DND-41 (cell line): ENCODE measurements at regions not wholly inside any gene's neighbourhood (a gene's known extent, or its start where the extent isn't known, plus 50 kb on each side); places are given as distances from the start of the nearest gene placed in this dataset.
"Not testable (repeated sequence)": the region's sequence is repeated elsewhere in the genome, so short reads cannot be mapped to it uniquely, and the experiment has no call there.

ENCODE experiments used
- ATAC-seq: fragments of 200-7000 bp; cut with Tn5 transposase; 3 replicates; pipeline ENCODE4 v1.9.1; 2021; ENCODE audit warnings: low read depth; ENCODE audit not compliant: insufficient read depth
- DNase-seq: peaks from one replicate; pipeline ENCODE4 v3.0.0-alpha.2; 2020
- H2AFZ ChIP-seq: 2 replicates; pipeline ENCODE4 v1.6.0; 2012; ENCODE audit warnings: low read depth, low read length
- H3K27ac ChIP-seq: 2 replicates; pipeline ENCODE4 v1.5.1; 2012; ENCODE audit warnings: low read length, inconsistent platforms
- H3K27me3 ChIP-seq: fragments of 200-600 bp; sonication (generic); 2 replicates; pipeline ENCODE4 v1.6.0; 2012; ENCODE audit warnings: low read length, mild to moderate bottlenecking, inconsistent platforms; ENCODE audit not compliant: insufficient read depth, poor library complexity
- H3K36me3 ChIP-seq: 2 replicates; pipeline ENCODE4 v1.5.1; 2012; ENCODE audit warnings: low read length, inconsistent platforms; ENCODE audit not compliant: insufficient read depth
- H3K4me1 ChIP-seq: 2 replicates; pipeline ENCODE4 v1.5.1; 2012; ENCODE audit warnings: mild to moderate bottlenecking, low read length; ENCODE audit not compliant: insufficient read depth
- H3K4me2 ChIP-seq: 2 replicates; pipeline ENCODE4 v1.6.0; 2012; ENCODE audit warnings: mild to moderate bottlenecking, moderate library complexity, low read length, inconsistent platforms; ENCODE audit not compliant: insufficient read depth
- H3K4me3 ChIP-seq, 2 experiments: fragments of 200-600 bp in 1 of 2; shearing (Covaris generic) in 1 of 2; 2 replicates each; pipeline ENCODE4 v1.5.1; 2012 to 2016; ENCODE audit warnings: inconsistent platforms in 2 of 2, low read length in 2 of 2, mild to moderate bottlenecking in 2 of 2, low read depth in 1 of 2, moderate library complexity in 1 of 2
- H3K79me2 ChIP-seq: 2 replicates; pipeline ENCODE4 v1.6.0; 2012; ENCODE audit warnings: low read length, inconsistent platforms; ENCODE audit not compliant: insufficient read depth
- H3K9ac ChIP-seq: 2 replicates; pipeline ENCODE4 v1.6.0; 2012; ENCODE audit warnings: low read depth, mild to moderate bottlenecking, inconsistent platforms, low read length, moderate library complexity
- H3K9me3 ChIP-seq: 2 replicates; pipeline ENCODE4 v1.5.1; 2012; ENCODE audit warnings: low read length, moderate library complexity, mild to moderate bottlenecking, inconsistent platforms; ENCODE audit not compliant: insufficient read depth, severe bottlenecking
- H4K20me1 ChIP-seq: 2 replicates; pipeline ENCODE4 v1.6.0; 2012; ENCODE audit warnings: low read length; ENCODE audit not compliant: insufficient read depth
- CTCF ChIP-seq: IDR thresholded peaks from 2 replicates; pipeline ENCODE4 v1.5.1; 2012; ENCODE audit warnings: borderline replicate concordance, low read length, moderate library complexity, mild to moderate bottlenecking; ENCODE audit not compliant: poor library complexity, severe bottlenecking; ENCODE audit errors: extremely low read depth
- EZH2 ChIP-seq: IDR thresholded peaks from 3 replicates; pipeline ENCODE4 v1.6.1; 2012; ENCODE audit warnings: borderline replicate concordance, low read depth, mild to moderate bottlenecking, moderate library complexity, low read length, inconsistent platforms; ENCODE audit not compliant: severe bottlenecking

- Histone ChIP-seq H3K79me2 (no peaks in the 10 kb centered on the region), H3K4me2 (no peak overlapping the region), H3K27ac (no peak overlapping the region), H3K4me1 (no peaks in the 10 kb centered on the region), H3K27me3 (no peaks in the 10 kb centered on the region), H3K9me3 (peaks cover 26% of the 10 kb centered on the region), H2AFZ (no peak overlapping the region), H4K20me1 (no peaks in the 10 kb centered on the region), H3K9ac (no peak overlapping the region), H3K36me3 (no peaks in the 10 kb centered on the region), H3K4me3 (no peak overlapping the region)
- TF ChIP-seq EZH2 (no peak), CTCF (no peak)
- DNase-seq (no peak), ATAC-seq (no peak)
Observed at GRCh38 chr6:80425089-80425823, 318.8 kb downstream of the BCKDHB start.

DNA sequence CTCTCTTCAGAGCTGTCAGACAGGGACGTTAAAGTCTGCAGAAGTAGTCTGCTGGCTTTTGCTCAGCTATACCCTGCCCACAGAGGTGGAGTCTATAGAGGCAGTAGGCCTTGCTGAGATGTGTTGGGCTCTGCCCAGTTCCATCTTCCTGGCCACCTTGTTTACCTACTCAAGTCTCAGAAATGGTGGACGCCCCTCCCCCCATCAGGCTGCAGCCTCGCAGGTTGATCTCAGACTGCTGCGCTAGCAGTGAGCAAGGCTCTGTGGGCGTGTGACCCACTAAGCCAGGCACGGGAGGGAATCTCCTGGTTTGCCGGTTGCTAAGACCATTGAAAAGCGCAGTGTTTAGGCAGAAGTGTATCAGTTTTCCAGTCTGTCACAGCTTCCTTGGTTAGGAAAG lies 305.0 kb downstream of the BCKDHB start:
- TF ChIP-seq CTCF (no peak), EZH2 (no peak)
- ATAC-seq: no peak
- Histone ChIP-seq H3K9me3 (no peaks in the 10 kb centered on the region), H3K36me3 (no peaks in the 10 kb centered on the region), H3K27me3 (no peaks in the 10 kb centered on the region), H3K4me1 (no peaks in the 10 kb centered on the region), H3K4me3 (no peak overlapping the region), H3K79me2 (no peaks in the 10 kb centered on the region), H3K9ac (no peak overlapping the region), H3K27ac (no peak overlapping the region), H3K4me2 (no peak overlapping the region), H4K20me1 (no peaks in the 10 kb centered on the region), H2AFZ (no peak overlapping the region)
- no peak for DNase-seq

GRCh38 chr6:80407976-80408375 lies 301.5 kb downstream of the BCKDHB start:
- not testable (repeated sequence) for H3K4me1 ChIP-seq, H3K27me3 ChIP-seq, H3K79me2 ChIP-seq, H3K4me2 ChIP-seq, H3K36me3 ChIP-seq, H4K20me1 ChIP-seq, H3K4me3 ChIP-seq, H3K9ac ChIP-seq, H2AFZ ChIP-seq, H3K27ac ChIP-seq, DNase-seq, ATAC-seq, H3K9me3 ChIP-seq

GRCh38 chr6:80404889-80405288 lies 298.4 kb downstream of the BCKDHB start:
- no peak for TF ChIP-seq CTCF
- no peak for TF ChIP-seq EZH2
- H4K20me1 ChIP-seq: no peaks in the 10 kb centered on the region
- H3K9ac ChIP-seq: no peak overlapping the region
- no peak overlapping the region for H3K4me2 ChIP-seq
- no peaks in the 10 kb centered on the region for H3K27me3 ChIP-seq
- H2AFZ ChIP-seq: no peak overlapping the region
- DNase-seq: no peak
- ATAC-seq: no peak
- no peaks in the 10 kb centered on the region for H3K79me2 ChIP-seq
- H3K9me3 ChIP-seq: peaks cover 3% of the 10 kb centered on the region
- H3K36me3 ChIP-seq: no peaks in the 10 kb centered on the region
- H3K4me1 ChIP-seq: no peaks in the 10 kb centered on the region
- no peak overlapping the region for H3K4me3 ChIP-seq
- H3K27ac ChIP-seq: no peak overlapping the region
